Natural killer cell treated with Interleukin-12 subunit alpha and Interleukin-12 subunit beta and Interleukin-15 and Interleukin-18, amount 100 ng/mL, for 72 hours (primary cell): ENCODE measurements at regions not wholly inside any gene's neighbourhood (a gene's known extent, or its start where the extent isn't known, plus 50 kb on each side); places are given as distances from the start of the nearest gene placed in this dataset.
"Not testable (repeated sequence)": the region's sequence is repeated elsewhere in the genome, so short reads cannot be mapped to it uniquely, and the experiment has no call there.

Source experiments
- ATAC-seq, 2 donors: fragments of 150-1000 bp; cut with Tn5 transposase in 1 of 2; sonication (Bioruptor Pico), chemical (Tn5 transposase) in 1 of 2; 2 replicates each; pipeline ENCODE4 v1.10.0; 2021
- DNase-seq: peaks from one replicate; pipeline ENCODE4 v3.0.0; 2022; ENCODE audit warnings: low spot score
- H3K27ac Mint-ChIP-seq, 2 donors: 1 replicate in 1 of 2; 2 replicates in 1 of 2; pipeline ENCODE4 v1.8.0; 2022; ENCODE audit warnings: mixed read lengths in 2 of 2, mild to moderate bottlenecking in 1 of 2, moderate library complexity in 1 of 2
- H3K27me3 Mint-ChIP-seq, 2 donors: 1 replicate in 1 of 2; 2 replicates in 1 of 2; pipeline ENCODE4 v1.8.0; 2022; ENCODE audit warnings: mixed read lengths in 2 of 2
- H3K36me3 Mint-ChIP-seq: one replicate; pipeline ENCODE4 v1.8.0; 2022; ENCODE audit warnings: mixed read lengths
- H3K4me1 Mint-ChIP-seq, 2 donors: 1 replicate in 1 of 2; 2 replicates in 1 of 2; pipeline ENCODE4 v1.8.0; 2022; ENCODE audit warnings: low read depth in 2 of 2, mixed read lengths in 2 of 2, mild to moderate bottlenecking in 1 of 2
- H3K4me3 Mint-ChIP-seq: one replicate; pipeline ENCODE4 v1.8.0; 2022; ENCODE audit warnings: mixed read lengths
- H3K9me3 Mint-ChIP-seq: 2 replicates; pipeline ENCODE4 v1.8.0; 2022; ENCODE audit warnings: mixed read lengths

- Mint-ChIP-seq H3K9me3 (peaks cover 5% of the 10 kb centered on the region), H3K36me3 (no peaks in the 10 kb centered on the region), H3K4me3 (no peak overlapping the region), H3K4me1 (no peaks in the 10 kb centered on the region), H3K27ac (no peak overlapping the region), H3K27me3 (peaks cover 0 to 22% of the 10 kb centered on the region in 2 donors)
- DNase-seq (no peak), ATAC-seq (no peak)
These were observed 175.4 kb upstream of the ATP6AP2 start for GRCh38 chrX:40405399-40405798.

GRCh38 chrX:40403757-40404156, 177.0 kb upstream of the ATP6AP2 start:
- Mint-ChIP-seq H3K9me3 (peaks cover 1% of the 10 kb centered on the region), H3K4me3 (no peak overlapping the region), H3K4me1 (no peaks in the 10 kb centered on the region), H3K27ac (no peak overlapping the region), H3K27me3 (peaks cover 0 to 21% of the 10 kb centered on the region in 2 donors), H3K36me3 (no peaks in the 10 kb centered on the region)
- DNase-seq (no peak), ATAC-seq (no peak)

GRCh38 chrX:40402831-40403533, 177.8 kb upstream of the ATP6AP2 start:
- peaks cover 0 to 21% of the 10 kb centered on the region in 2 donors for H3K27me3 Mint-ChIP-seq
- H3K36me3 Mint-ChIP-seq = no peaks in the 10 kb centered on the region
- H3K4me3 Mint-ChIP-seq = no peak overlapping the region
- peak in 1 of 2 donors; percentile 7 for ATAC-seq
- DNase-seq = no peak
- no peaks in the 10 kb centered on the region for H3K9me3 Mint-ChIP-seq
- no peaks in the 10 kb centered on the region for H3K4me1 Mint-ChIP-seq
- no peak overlapping the region for H3K27ac Mint-ChIP-seq

- Mint-ChIP-seq H3K4me1 (no peaks in the 10 kb centered on the region), H3K36me3 (no peaks in the 10 kb centered on the region), H3K27me3 (peaks cover 0 to 11% of the 10 kb centered on the region in 2 donors), H3K4me3 (no peak overlapping the region), H3K9me3 (no peaks in the 10 kb centered on the region), H3K27ac (no peak overlapping the region)
- ATAC-seq (no peak), DNase-seq (no peak)
These were observed 185.7 kb upstream of the ATP6AP2 start for GRCh38 chrX:40395102-40395501.

GRCh38 chrX:40394302-40394701, 186.5 kb upstream of the ATP6AP2 start:
- Mint-ChIP-seq H3K27me3 (peaks cover 0 to 11% of the 10 kb centered on the region in 2 donors), H3K4me1 (no peaks in the 10 kb centered on the region), H3K27ac (no peak overlapping the region), H3K4me3 (no peak overlapping the region), H3K36me3 (no peaks in the 10 kb centered on the region), H3K9me3 (no peaks in the 10 kb centered on the region)
- no peak for DNase-seq
- ATAC-seq = no peak

- Mint-ChIP-seq H3K9me3 (no peaks in the 10 kb centered on the region), H3K27ac (no peak overlapping the region), H3K4me3 (no peak overlapping the region), H3K4me1 (no peaks in the 10 kb centered on the region), H3K36me3 (no peaks in the 10 kb centered on the region), H3K27me3 (no peaks in the 10 kb centered on the region)
- ATAC-seq (no peak), DNase-seq (no peak)
These were observed 188.2 kb upstream of the ATP6AP2 start for GRCh38 chrX:40392599-40392998.

GRCh38 chrX:40391662-40392061, 189.1 kb upstream of the ATP6AP2 start:
- Mint-ChIP-seq H3K36me3 (no peaks in the 10 kb centered on the region), H3K27me3 (no peaks in the 10 kb centered on the region), H3K4me1 (no peaks in the 10 kb centered on the region), H3K27ac (no peak overlapping the region), H3K4me3 (no peak overlapping the region), H3K9me3 (no peaks in the 10 kb centered on the region)
- DNase-seq (no peak), ATAC-seq (no peak)

- no peaks in the 10 kb centered on the region for H3K4me1 Mint-ChIP-seq
- no peaks in the 10 kb centered on the region for H3K36me3 Mint-ChIP-seq
- H3K27me3 Mint-ChIP-seq = peaks cover 0 to 5% of the 10 kb centered on the region in 2 donors
- no peaks in the 10 kb centered on the region for H3K9me3 Mint-ChIP-seq
- ATAC-seq (no peak), DNase-seq (no peak)
- H3K27ac Mint-ChIP-seq = no peak overlapping the region
- no peak overlapping the region for H3K4me3 Mint-ChIP-seq
These were observed 191.2 kb upstream of the ATP6AP2 start for GRCh38 chrX:40389555-40389954.

- H3K4me1 Mint-ChIP-seq = no peaks in the 10 kb centered on the region
- H3K27ac Mint-ChIP-seq = no peak overlapping the region
- H3K36me3 Mint-ChIP-seq = no peaks in the 10 kb centered on the region
- peaks cover 0 to 8% of the 10 kb centered on the region in 2 donors for H3K27me3 Mint-ChIP-seq
- no peak overlapping the region for H3K4me3 Mint-ChIP-seq
- H3K9me3 Mint-ChIP-seq = no peaks in the 10 kb centered on the region
- DNase-seq (no peak), ATAC-seq (no peak)
These were observed 192.3 kb upstream of the ATP6AP2 start for GRCh38 chrX:40388441-40388840.

GRCh38 chrX:40387869-40388268, 192.9 kb upstream of the ATP6AP2 start:
- not testable (repeated sequence) for ATAC-seq, DNase-seq, H3K4me1 Mint-ChIP-seq, H3K27ac Mint-ChIP-seq, H3K36me3 Mint-ChIP-seq, H3K9me3 Mint-ChIP-seq, H3K4me3 Mint-ChIP-seq
- H3K27me3 Mint-ChIP-seq = peaks cover 0 to 11% of the 10 kb centered on the region in 2 donors

- ATAC-seq, H3K9me3 Mint-ChIP-seq, DNase-seq, H3K36me3 Mint-ChIP-seq, H3K4me3 Mint-ChIP-seq, H3K27ac Mint-ChIP-seq, H3K4me1 Mint-ChIP-seq: not testable (repeated sequence)
- peaks cover 0 to 11% of the 10 kb centered on the region in 2 donors for H3K27me3 Mint-ChIP-seq
These were observed 193.5 kb upstream of the ATP6AP2 start for GRCh38 chrX:40387311-40387710.

GRCh38 chrX:40385682-40386081, 195.1 kb upstream of the ATP6AP2 start:
- H3K36me3 Mint-ChIP-seq = no peaks in the 10 kb centered on the region
- H3K27me3 Mint-ChIP-seq = peaks cover 0 to 11% of the 10 kb centered on the region in 2 donors
- H3K9me3 Mint-ChIP-seq = no peaks in the 10 kb centered on the region
- DNase-seq = no peak
- no peak overlapping the region for H3K4me3 Mint-ChIP-seq
- ATAC-seq = no peak
- H3K4me1 Mint-ChIP-seq = no peaks in the 10 kb centered on the region
- H3K27ac Mint-ChIP-seq = no peak overlapping the region

GRCh38 chrX:40385256-40385655, 195.5 kb upstream of the ATP6AP2 start:
- no peak for DNase-seq
- Mint-ChIP-seq H3K27ac (no peak overlapping the region), H3K36me3 (no peaks in the 10 kb centered on the region), H3K9me3 (no peaks in the 10 kb centered on the region), H3K27me3 (peaks cover 0 to 11% of the 10 kb centered on the region in 2 donors), H3K4me1 (no peaks in the 10 kb centered on the region), H3K4me3 (no peak overlapping the region)
- no peak for ATAC-seq

GRCh38 chrX:40383969-40384368, 196.8 kb upstream of the ATP6AP2 start:
- Mint-ChIP-seq H3K9me3 (no peaks in the 10 kb centered on the region), H3K27ac (no peak overlapping the region), H3K4me3 (no peak overlapping the region), H3K4me1 (no peaks in the 10 kb centered on the region), H3K27me3 (peaks cover 0 to 19% of the 10 kb centered on the region in 2 donors), H3K36me3 (no peaks in the 10 kb centered on the region)
- ATAC-seq (no peak), DNase-seq (no peak)

GRCh38 chrX:40383360-40383759, 197.4 kb upstream of the ATP6AP2 start:
- H3K27me3 Mint-ChIP-seq = peaks cover 0 to 23% of the 10 kb centered on the region in 2 donors
- H3K27ac Mint-ChIP-seq = no peak overlapping the region
- H3K4me1 Mint-ChIP-seq = no peaks in the 10 kb centered on the region
- no peaks in the 10 kb centered on the region for H3K9me3 Mint-ChIP-seq
- DNase-seq (no peak), ATAC-seq (no peak)
- no peak overlapping the region for H3K4me3 Mint-ChIP-seq
- H3K36me3 Mint-ChIP-seq = no peaks in the 10 kb centered on the region
